Right atrium auricular region (tissue), 2 donors: ENCODE measurements at regions not wholly inside any gene's neighbourhood (a gene's known extent, or its start where the extent isn't known, plus 50 kb on each side); places are given as distances from the start of the nearest gene placed in this dataset.

ENCODE experiments used
- DNase-seq: peaks from one replicate; pipeline ENCODE4 v3.0.0-alpha.2; 2019; ENCODE audit warnings: low spot score
- H3K27ac ChIP-seq, 2 donors: fragments of 200-600 bp; sonication (generic); 1 replicate in 1 of 2; 2 replicates in 1 of 2; pipeline ENCODE4 v1.5.1; 2016 to 2019
- H3K27me3 ChIP-seq, 2 donors: fragments of 200-600 bp; sonication (generic); one replicate each; pipeline versions ENCODE4 v1.5.1 to v1.6.0; 2017 to 2019
- H3K36me3 ChIP-seq: fragments of 200-600 bp; sonication (generic); one replicate; pipeline ENCODE4 v1.5.1; 2016
- H3K4me1 ChIP-seq, 2 donors: fragments of 200-600 bp; sonication (generic); one replicate each; pipeline versions ENCODE4 v1.5.1 to v1.6.0; 2017 to 2019
- H3K4me3 ChIP-seq, 2 donors: fragments of 200-600 bp; sonication (generic); 1 replicate in 1 of 2; 2 replicates in 1 of 2; pipeline ENCODE4 v1.5.1; 2017 to 2019; ENCODE audit warnings: mild to moderate bottlenecking in 1 of 2, moderate library complexity in 1 of 2
- H3K9me3 ChIP-seq, 2 donors: fragments of 200-600 bp; sonication (generic); one replicate each; pipeline ENCODE4 v1.5.1; 2019
- TF ChIP-seq, protein P1 (sequence below), 2 donors: fragments of 200-600 bp; sonication (generic); IDR thresholded peaks; one replicate each; pipeline ENCODE4 v1.5.1; 2019; ENCODE audit warnings: antibody characterized with exemption in 2 of 2

DNA sequence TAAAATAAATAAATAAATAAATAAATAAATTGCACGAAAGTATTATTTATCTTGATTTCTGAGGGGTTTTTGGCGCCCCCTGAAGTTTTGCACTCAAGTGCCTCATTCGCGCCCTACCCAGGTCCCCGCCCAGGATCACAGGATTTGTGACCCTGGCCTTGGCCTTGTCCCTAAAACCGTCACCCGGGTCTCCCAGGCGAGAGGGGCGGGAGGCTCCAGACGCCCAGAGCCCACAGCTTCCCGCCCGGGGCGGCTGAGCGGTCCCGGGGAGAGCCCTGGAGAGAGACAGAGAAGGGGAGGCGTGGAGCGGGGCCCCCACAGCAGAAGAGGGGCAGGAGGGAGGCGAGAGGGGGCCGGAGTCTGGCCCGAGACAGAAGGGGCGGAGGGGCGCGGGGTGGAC, 91.8 kb upstream of the CASZ1 start:
- Histone ChIP-seq H3K27me3 (peaks cover 0 to 4% of the 10 kb centered on the region in 2 donors), H3K9me3 (no peaks in the 10 kb centered on the region), H3K27ac (no peak overlapping the region), H3K4me3 (no peak overlapping the region), H3K4me1 (peaks cover 0 to 3% of the 10 kb centered on the region in 2 donors), H3K36me3 (no peaks in the 10 kb centered on the region)
- TF ChIP-seq, protein P1, sequence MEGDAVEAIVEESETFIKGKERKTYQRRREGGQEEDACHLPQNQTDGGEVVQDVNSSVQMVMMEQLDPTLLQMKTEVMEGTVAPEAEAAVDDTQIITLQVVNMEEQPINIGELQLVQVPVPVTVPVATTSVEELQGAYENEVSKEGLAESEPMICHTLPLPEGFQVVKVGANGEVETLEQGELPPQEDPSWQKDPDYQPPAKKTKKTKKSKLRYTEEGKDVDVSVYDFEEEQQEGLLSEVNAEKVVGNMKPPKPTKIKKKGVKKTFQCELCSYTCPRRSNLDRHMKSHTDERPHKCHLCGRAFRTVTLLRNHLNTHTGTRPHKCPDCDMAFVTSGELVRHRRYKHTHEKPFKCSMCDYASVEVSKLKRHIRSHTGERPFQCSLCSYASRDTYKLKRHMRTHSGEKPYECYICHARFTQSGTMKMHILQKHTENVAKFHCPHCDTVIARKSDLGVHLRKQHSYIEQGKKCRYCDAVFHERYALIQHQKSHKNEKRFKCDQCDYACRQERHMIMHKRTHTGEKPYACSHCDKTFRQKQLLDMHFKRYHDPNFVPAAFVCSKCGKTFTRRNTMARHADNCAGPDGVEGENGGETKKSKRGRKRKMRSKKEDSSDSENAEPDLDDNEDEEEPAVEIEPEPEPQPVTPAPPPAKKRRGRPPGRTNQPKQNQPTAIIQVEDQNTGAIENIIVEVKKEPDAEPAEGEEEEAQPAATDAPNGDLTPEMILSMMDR (IDR thresholded peaks at IDR 0.05), result no peak
- DNase-seq, result no peak

DNA sequence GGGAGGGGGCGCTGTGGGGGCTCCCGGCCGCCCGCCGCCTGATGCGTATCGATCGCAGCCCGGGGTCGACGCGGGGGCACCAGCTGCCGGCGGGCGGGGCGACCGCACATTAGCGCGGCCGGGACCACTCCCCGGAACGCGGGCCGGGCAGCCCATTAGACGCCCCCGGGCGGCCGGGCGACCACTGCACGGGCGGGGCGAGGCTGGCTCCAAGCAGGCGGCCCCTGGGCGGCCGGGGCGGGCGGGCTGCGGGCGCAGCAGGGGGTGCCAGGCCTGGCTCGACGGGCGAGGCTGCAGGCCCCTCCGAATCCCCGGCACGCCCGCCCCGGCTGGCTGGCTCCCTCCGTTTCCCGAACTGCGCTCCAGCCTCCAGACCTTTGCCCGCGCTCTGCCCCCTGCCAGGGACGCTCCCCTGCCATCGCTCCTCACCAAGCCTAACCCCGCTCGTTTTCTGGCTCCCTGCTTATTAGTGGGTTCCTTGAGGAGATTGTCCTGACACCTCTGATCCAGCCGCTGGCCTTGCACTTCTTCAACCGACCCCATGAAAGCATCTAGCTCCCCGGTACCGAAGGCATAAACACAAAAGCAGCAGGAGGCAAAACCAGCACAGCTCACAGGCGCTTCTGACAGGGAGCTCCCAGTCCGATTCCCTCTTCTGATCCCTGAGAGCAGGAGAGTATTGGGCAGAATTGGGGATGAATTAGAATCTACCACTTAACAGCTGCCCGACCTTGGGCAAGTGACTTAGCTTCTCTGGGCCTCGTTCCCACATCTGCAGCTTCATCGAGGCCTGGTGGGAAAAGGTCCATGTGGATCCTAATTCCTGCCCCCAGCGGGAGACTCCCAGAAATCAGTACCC, 92.6 kb upstream of the CASZ1 start:
- DNase-seq, result no peak
- H3K27me3 ChIP-seq, result peaks cover 0 to 4% of the 10 kb centered on the region in 2 donors
- no peaks in the 10 kb centered on the region for H3K36me3 ChIP-seq
- H3K4me3 ChIP-seq, result no peak overlapping the region
- H3K4me1 ChIP-seq, result peaks cover 0 to 3% of the 10 kb centered on the region in 2 donors
- TF ChIP-seq, protein P1 (IDR thresholded peaks at IDR 0.05), result no peak
- H3K9me3 ChIP-seq, result no peaks in the 10 kb centered on the region
- H3K27ac ChIP-seq, result no peak overlapping the region

DNA sequence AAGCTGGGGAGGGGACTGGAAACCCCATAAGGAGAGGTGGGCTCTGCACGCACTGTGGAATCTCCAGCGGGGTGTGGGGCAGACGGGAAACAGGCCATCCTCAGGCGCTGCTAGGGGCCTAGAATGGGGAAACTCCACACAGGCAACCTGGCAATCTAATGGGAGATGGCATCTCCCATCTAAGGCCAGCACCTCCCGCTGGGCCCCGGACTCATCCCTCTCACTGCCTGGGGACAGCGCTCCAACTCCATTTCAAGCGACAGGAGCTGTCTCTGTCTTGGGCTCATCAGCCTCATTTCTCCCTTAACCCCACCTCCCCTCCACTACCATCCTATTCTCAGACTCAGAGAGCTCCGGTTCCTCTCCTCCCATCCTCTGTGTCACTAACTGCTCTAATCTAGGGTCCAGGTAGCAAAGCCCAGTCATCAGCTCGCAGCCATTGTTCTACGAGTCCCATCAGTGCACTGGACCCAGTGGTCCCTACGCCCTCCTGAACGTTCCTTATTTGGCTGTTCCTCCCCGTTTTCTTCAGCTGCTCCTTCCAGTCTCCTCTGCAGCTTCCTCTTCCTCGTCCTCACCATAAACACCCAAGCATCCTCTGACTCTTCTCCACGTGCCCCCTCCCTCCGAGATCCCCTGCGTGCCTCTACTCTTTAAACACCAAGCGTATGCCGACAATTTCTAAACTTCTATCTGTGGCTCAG, 93.4 kb upstream of the CASZ1 start:
- H3K27me3 ChIP-seq, result peaks cover 0 to 4% of the 10 kb centered on the region in 2 donors
- DNase-seq, result no peak
- no peak overlapping the region for H3K27ac ChIP-seq
- H3K9me3 ChIP-seq, result no peaks in the 10 kb centered on the region
- no peaks in the 10 kb centered on the region for H3K36me3 ChIP-seq
- peaks cover 0 to 3% of the 10 kb centered on the region in 2 donors for H3K4me1 ChIP-seq
- no peak overlapping the region for H3K4me3 ChIP-seq
- TF ChIP-seq, protein P1 (IDR thresholded peaks at IDR 0.05), result no peak

DNA sequence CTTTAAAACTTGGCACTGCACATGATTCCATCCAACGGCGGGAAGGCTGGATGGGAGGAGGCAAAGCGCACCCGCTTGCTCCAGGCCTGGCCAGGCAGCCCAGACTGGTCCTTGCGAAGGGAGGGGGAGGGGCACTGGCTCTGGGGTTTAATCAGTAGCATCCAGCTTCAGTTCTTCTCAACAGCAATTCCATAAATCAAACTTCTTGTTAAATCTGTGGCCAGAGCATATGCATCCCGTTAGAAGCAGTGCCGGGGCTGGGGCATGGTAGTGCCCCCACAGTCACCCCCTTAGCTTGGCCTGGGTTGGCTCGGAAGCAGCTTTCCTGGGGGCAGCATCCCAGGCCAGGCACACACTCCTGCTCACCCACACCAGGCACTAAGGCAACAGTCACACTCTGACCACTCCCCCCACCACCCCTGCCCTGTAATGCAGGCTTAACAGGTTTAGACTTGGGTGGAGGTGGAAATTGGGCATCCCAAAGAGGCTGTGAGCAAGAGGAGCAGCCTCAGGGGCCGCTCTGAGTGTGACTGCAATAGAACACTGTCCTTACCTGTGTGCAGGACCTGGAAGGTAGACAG, 94.1 kb upstream of the CASZ1 start:
- peaks cover 0 to 4% of the 10 kb centered on the region in 2 donors for H3K27me3 ChIP-seq
- H3K36me3 ChIP-seq, result no peaks in the 10 kb centered on the region
- no peak overlapping the region for H3K4me3 ChIP-seq
- no peak for DNase-seq
- H3K27ac ChIP-seq, result no peak overlapping the region
- peaks cover 0 to 3% of the 10 kb centered on the region in 2 donors for H3K4me1 ChIP-seq
- H3K9me3 ChIP-seq, result no peaks in the 10 kb centered on the region
- TF ChIP-seq, protein P1 (IDR thresholded peaks at IDR 0.05), result no peak

DNA sequence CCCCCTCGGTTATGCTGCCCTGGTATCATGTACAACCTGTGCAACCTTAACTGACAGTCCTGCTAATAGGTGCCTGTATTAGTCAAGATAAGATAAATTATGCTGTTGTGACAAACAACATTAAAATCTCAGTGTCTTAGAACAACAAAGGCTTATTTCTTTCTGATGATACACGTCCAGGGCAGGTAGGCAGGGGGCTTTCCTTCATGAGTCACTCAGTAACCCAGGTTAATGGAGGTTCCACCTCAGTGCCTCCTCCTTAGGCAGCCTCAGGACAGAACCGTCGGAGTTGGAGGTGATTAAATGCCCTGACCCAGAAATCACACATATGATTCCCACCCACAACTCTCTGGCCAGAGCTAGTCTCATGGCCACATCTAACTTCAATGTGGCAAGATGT, 94.6 kb upstream of the CASZ1 start:
- no peak for DNase-seq

More for the DNA sequence above, 94.6 kb upstream of the CASZ1 start:
- H3K36me3 ChIP-seq, result no peaks in the 10 kb centered on the region
- H3K9me3 ChIP-seq, result no peaks in the 10 kb centered on the region
- H3K4me3 ChIP-seq, result no peak overlapping the region
- H3K27me3 ChIP-seq, result peaks cover 0 to 4% of the 10 kb centered on the region in 2 donors
- H3K4me1 ChIP-seq, result peaks cover 0 to 3% of the 10 kb centered on the region in 2 donors
- TF ChIP-seq, protein P1 (IDR thresholded peaks at IDR 0.05), result no peak
- no peak overlapping the region for H3K27ac ChIP-seq
